ENCODE measurements at regions not wholly inside any gene's neighbourhood (a gene's known extent, or its start where the extent isn't known, plus 50 kb on each side); places are given as distances from the start of the nearest gene placed in this dataset.
"Not testable (repeated sequence)": the region's sequence is repeated elsewhere in the genome, so short reads cannot be mapped to it uniquely, and the experiment has no call there.

GRCh38 chr6:114816678-114817077, 473.9 kb upstream of the HS3ST5 start:
- no peak overlapping the region for H3K4me3 ChIP-seq (ENCODE audit: low read depth, low read length)
- TF ChIP-seq, protein P1, sequence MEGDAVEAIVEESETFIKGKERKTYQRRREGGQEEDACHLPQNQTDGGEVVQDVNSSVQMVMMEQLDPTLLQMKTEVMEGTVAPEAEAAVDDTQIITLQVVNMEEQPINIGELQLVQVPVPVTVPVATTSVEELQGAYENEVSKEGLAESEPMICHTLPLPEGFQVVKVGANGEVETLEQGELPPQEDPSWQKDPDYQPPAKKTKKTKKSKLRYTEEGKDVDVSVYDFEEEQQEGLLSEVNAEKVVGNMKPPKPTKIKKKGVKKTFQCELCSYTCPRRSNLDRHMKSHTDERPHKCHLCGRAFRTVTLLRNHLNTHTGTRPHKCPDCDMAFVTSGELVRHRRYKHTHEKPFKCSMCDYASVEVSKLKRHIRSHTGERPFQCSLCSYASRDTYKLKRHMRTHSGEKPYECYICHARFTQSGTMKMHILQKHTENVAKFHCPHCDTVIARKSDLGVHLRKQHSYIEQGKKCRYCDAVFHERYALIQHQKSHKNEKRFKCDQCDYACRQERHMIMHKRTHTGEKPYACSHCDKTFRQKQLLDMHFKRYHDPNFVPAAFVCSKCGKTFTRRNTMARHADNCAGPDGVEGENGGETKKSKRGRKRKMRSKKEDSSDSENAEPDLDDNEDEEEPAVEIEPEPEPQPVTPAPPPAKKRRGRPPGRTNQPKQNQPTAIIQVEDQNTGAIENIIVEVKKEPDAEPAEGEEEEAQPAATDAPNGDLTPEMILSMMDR (IDR thresholded peaks at IDR 0.05; ENCODE audit: insufficient read depth, low read depth, low read length) = no peak
- DNase-seq (ENCODE audit: low read depth) = no peak

- DNase-seq (ENCODE audit: low read depth) = no peak
- TF ChIP-seq, protein P1 (IDR thresholded peaks at IDR 0.05; ENCODE audit: insufficient read depth, low read depth, low read length) = no peak
- no peak overlapping the region for H3K4me3 ChIP-seq (ENCODE audit: low read depth, low read length)
Observed at GRCh38 chr6:114810468-114810867, 467.6 kb upstream of the HS3ST5 start.

DNA sequence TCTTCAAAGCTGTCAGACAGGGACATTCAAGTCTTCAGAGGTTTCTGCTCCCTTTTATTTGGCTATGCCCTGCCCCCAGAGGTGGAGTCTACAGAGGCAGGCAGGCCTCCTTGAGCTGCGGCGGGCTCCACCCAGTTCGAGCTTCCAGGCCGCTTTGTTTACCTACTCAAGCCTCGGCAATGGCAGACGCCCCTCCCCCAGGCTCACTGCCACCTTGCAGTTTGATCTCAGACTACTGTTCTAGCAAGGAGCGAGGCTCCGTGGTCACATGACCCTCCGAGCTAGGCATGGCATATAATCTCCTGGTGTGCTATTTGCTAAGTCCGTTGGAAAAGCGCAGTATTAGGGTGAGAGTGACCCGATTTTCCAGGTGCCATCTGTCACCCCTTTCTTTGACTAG, 462.6 kb upstream of the HS3ST5 start:
- not testable (repeated sequence) for DNase-seq (ENCODE audit: low read depth); H3K4me3 ChIP-seq (ENCODE audit: low read depth, low read length)

DNA sequence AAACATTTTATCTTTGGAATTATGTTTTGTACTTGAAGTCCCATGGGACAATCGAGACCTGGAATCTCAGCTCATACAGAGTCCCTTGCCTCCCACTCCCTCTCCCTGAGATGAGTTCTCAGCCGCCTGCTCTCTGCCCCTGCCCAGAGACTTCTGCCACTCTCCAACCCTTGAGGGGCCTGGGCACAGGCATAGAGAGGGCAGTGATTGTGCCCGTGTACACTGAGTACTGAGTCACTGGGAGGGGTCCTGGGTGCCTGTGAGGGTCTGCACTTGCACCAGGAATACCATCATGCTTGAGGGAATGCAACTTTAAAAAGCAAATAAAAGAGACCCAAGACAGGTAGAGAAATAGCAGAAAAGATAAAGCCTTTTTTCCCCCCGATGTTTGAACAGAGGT, 453.8 kb upstream of the HS3ST5 start:
- TF ChIP-seq, protein P1 (IDR thresholded peaks at IDR 0.05; ENCODE audit: insufficient read depth, low read depth, low read length) = no peak

DNA sequence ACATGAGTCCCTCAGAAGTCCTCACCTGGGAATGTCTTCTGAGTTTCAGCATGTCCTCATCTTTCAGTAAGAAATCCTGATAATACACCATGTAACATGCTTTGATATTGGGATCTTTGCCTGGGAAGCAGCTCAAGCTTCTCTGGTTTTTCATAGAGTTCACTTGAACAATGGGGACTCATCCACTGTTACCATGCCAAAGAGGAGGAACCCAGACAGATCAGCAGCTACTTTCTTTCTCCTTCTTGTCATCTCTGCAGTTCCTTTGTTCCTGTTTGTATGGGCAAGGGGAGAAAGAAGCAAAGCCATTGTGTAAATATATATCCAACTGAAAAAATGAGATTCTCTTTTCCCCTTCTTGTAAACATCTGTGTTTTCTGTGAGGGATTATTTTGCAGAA, 450.6 kb upstream of the HS3ST5 start:
- no peak overlapping the region for H3K4me3 ChIP-seq (ENCODE audit: low read depth, low read length)
- TF ChIP-seq, protein P1 (IDR thresholded peaks at IDR 0.05; ENCODE audit: insufficient read depth, low read depth, low read length) = no peak
- DNase-seq (ENCODE audit: low read depth) = no peak

More for the DNA sequence above, 453.8 kb upstream of the HS3ST5 start:
- no peak for DNase-seq (ENCODE audit: low read depth)
- no peak overlapping the region for H3K4me3 ChIP-seq (ENCODE audit: low read depth, low read length)

GRCh38 chr6:114785235-114786127, 442.7 kb upstream of the HS3ST5 start:
- DNase-seq (ENCODE audit: low read depth) = no peak
- no peak overlapping the region for H3K4me3 ChIP-seq (ENCODE audit: low read depth, low read length)
- TF ChIP-seq, protein P1 (IDR thresholded peaks at IDR 0.05; ENCODE audit: insufficient read depth, low read depth, low read length) = no peak

GRCh38 chr6:114783783-114784182, 441.0 kb upstream of the HS3ST5 start:
- DNase-seq (ENCODE audit: low read depth) = no peak
- H3K4me3 ChIP-seq (ENCODE audit: low read depth, low read length) = no peak overlapping the region
- TF ChIP-seq, protein P1 (IDR thresholded peaks at IDR 0.05; ENCODE audit: insufficient read depth, low read depth, low read length) = no peak

Data from fibroblast of villous mesenchyme (primary cell).